K562 (cell line): ENCODE measurements at regions not wholly inside any gene's neighbourhood (a gene's known extent, or its start where the extent isn't known, plus 50 kb on each side); places are given as distances from the start of the nearest gene placed in this dataset.

ENCODE experiments used
- ATAC-seq: fragments of 200-7000 bp; cut with Tn5 transposase; 3 replicates; pipeline ENCODE4 v1.9.1; 2020; ENCODE audit warnings: moderate library complexity
- BruUV-seq: library from RNA; stranded (reverse); fragments of 400-500 nt; replicated peaks from 2 replicates; lab custom pipeline; 2021; lab: Mats Ljungman, UMichigan
- CTCF ChIA-PET: fragments of 300-600 bp; formaldehyde crosslinking; extraction: SDS; loops from one replicate; lab custom pipeline; 2021; ENCODE audit warnings: low intra/inter-chr PET ratio; lab: Yijun Ruan, JAX
- POLR2A ChIA-PET: fragments of 300-600, 350-650 bp; sonication (Branson Sonifier 250); formaldehyde crosslinking; extraction: SDS; loops from one replicate; lab custom pipeline; 2021; ENCODE audit warnings: antibody characterized with exemption, inconsistent platforms; lab: Yijun Ruan, JAX
- DNase-seq, 4 experiments: peaks; one replicate each; pipeline versions ENCODE4 v3.0.0 to v3.0.0-alpha.2; 2011 to 2018; ENCODE audit warnings: low spot score in 3 of 4, mixed read lengths in 3 of 4; ENCODE audit errors: extremely low read depth in 1 of 4
- FAIRE-seq: peaks from 2 replicates; lab custom pipeline; 2011; peaks lifted over from hg19 to GRCh38; lab: Jason Lieb, UNC
- H2AFZ ChIP-seq: 2 replicates; pipeline ENCODE4 v1.6.0; 2011; ENCODE audit warnings: low read depth, low read length, control low read depth, inconsistent platforms
- H3K27ac ChIP-seq: fragments of 200-600 bp; 3 replicates; pipeline ENCODE4 v1.8.0; 2011; ENCODE audit warnings: low read depth, mild to moderate bottlenecking, control low read depth, inconsistent platforms, low read length, moderate library complexity, mixed read lengths; ENCODE audit errors: extremely low read depth
- H3K27me3 ChIP-seq, 2 experiments: fragments of 300-600 bp in 1 of 2; 2 replicates in 1 of 2; 3 replicates in 1 of 2; pipeline versions ENCODE4 v1.6.0 to v1.8.0; 2011; ENCODE audit warnings: inconsistent platforms in 2 of 2, low read length in 2 of 2, mild to moderate bottlenecking in 1 of 2, mixed read lengths in 1 of 2, moderate library complexity in 1 of 2; ENCODE audit not compliant: control insufficient read depth in 2 of 2, insufficient read depth in 2 of 2
- H3K36me3 ChIP-seq: fragments of 300-600 bp; 3 replicates; pipeline ENCODE4 v1.8.0; 2011; ENCODE audit warnings: mild to moderate bottlenecking, low read length, inconsistent platforms; ENCODE audit not compliant: control insufficient read depth, insufficient read depth
- H3K4me1 ChIP-seq, 2 experiments: fragments of 200-600 bp in 1 of 2; replicated peaks in 1 of 2; 2 replicates in 1 of 2; 3 replicates in 1 of 2; pipeline versions ENCODE4 v1.5.1 to v1.8.0; 2011; ENCODE audit warnings: inconsistent platforms in 2 of 2, low read length in 2 of 2, mild to moderate bottlenecking in 1 of 2, mixed read lengths in 1 of 2, moderate library complexity in 1 of 2; ENCODE audit not compliant: control insufficient read depth in 2 of 2, insufficient read depth in 2 of 2
- H3K4me2 ChIP-seq: 2 replicates; pipeline ENCODE4 v1.6.1; 2011; ENCODE audit warnings: low read length, control low read depth, inconsistent platforms, mixed read lengths; ENCODE audit not compliant: insufficient read depth
- H3K4me3 ChIP-seq: fragments of 200-600 bp; sonication (generic), shearing (Covaris generic); 2 replicates; pipeline ENCODE4 v1.5.1; 2016; ENCODE audit warnings: control low read depth, inconsistent platforms
- H3K79me2 ChIP-seq: fragments of 200-600 bp; 3 replicates; pipeline ENCODE4 v1.8.0; 2011; ENCODE audit warnings: low read length, inconsistent platforms; ENCODE audit not compliant: control insufficient read depth, insufficient read depth
- H3K9ac ChIP-seq, 2 experiments: 2 replicates each; pipeline versions ENCODE4 v1.6.0 to v1.6.1; 2011; ENCODE audit warnings: low read depth in 2 of 2, low read length in 2 of 2, control low read depth in 1 of 2, inconsistent platforms in 1 of 2, mild to moderate bottlenecking in 1 of 2, mixed read lengths in 1 of 2; ENCODE audit not compliant: insufficient read depth in 1 of 2
- H3K9me1 ChIP-seq: one replicate; pipeline ENCODE4 v1.6.0; 2011; ENCODE audit warnings: inconsistent platforms, mild to moderate bottlenecking, low read length, moderate library complexity; ENCODE audit not compliant: control insufficient read depth, insufficient read depth
- H3K9me3 ChIP-seq: replicated peaks from 2 replicates; pipeline ENCODE4 v1.5.1; 2011; ENCODE audit warnings: low read depth, low read length, inconsistent platforms; ENCODE audit not compliant: control insufficient read depth, insufficient read depth
- H4K20me1 ChIP-seq: replicated peaks from 2 replicates; pipeline ENCODE4 v1.6.1; 2011; ENCODE audit warnings: low read length, inconsistent platforms, mixed read lengths; ENCODE audit not compliant: control insufficient read depth, insufficient read depth
- FOXM1 ChIP-seq, 2 experiments: fragments of 450-650 bp in 1 of 2; sonication (generic) in 1 of 2; formaldehyde crosslinking in 1 of 2; IDR thresholded peaks; 2 replicates each; pipeline versions ENCODE4 v1.6.1 to v1.9.0; 2017 to 2022; ENCODE audit warnings: low read depth in 2 of 2, mild to moderate bottlenecking in 2 of 2, missing genetic modification reagents in 1 of 2, moderate library complexity in 1 of 2
- GABPB1 ChIP-seq: sonication (generic); formaldehyde crosslinking; IDR thresholded peaks from 2 replicates; pipeline ENCODE4 v1.8.0; 2022; ENCODE audit warnings: mild to moderate bottlenecking, missing genetic modification reagents
- HNRNPL ChIP-seq: fragments of 200-400 bp; formaldehyde crosslinking; IDR thresholded peaks from 2 replicates; pipeline ENCODE4 v1.6.1; 2017; ENCODE audit warnings: low read depth, mild to moderate bottlenecking, low read length
- RBBP5 ChIP-seq: fragments of 200-600 bp; sonication (generic); IDR thresholded peaks from 2 replicates; pipeline ENCODE4 v1.6.1; 2012; ENCODE audit warnings: borderline replicate concordance, mild to moderate bottlenecking, low read length, control low read depth, inconsistent platforms; ENCODE audit not compliant: insufficient read depth, poor library complexity, severe bottlenecking
- TAF7 ChIP-seq: fragments of 450-650 bp; IDR thresholded peaks from 2 replicates; pipeline ENCODE4 v1.6.1; 2016; ENCODE audit warnings: missing genetic modification characterization, missing compliant biosample characterization
- TOE1 ChIP-seq, 2 experiments: fragments of 450-650 bp in 1 of 2; sonication (generic) in 1 of 2; formaldehyde crosslinking in 1 of 2; IDR thresholded peaks; 2 replicates each; pipeline versions ENCODE4 v1.7.1 to v1.8.0; 2016 to 2022; ENCODE audit warnings: borderline replicate concordance in 2 of 2, mild to moderate bottlenecking in 2 of 2, antibody characterized with exemption in 1 of 2, inconsistent platforms in 1 of 2, low read depth in 1 of 2, missing genetic modification reagents in 1 of 2, moderate library complexity in 1 of 2
- WGBS: fragments of 100-300 bp; shearing (Covaris generic); methylation state at CpG from one replicate; pipeline ENCODE4 v1.1.6; 2016; ENCODE audit warnings: low coverage, mixed read lengths; ENCODE audit not compliant: insufficient coverage; ENCODE audit errors: missing lambda C conversion rate; 5-methylcytosine and 5-hydroxymethylcytosine counted together
- in situ Hi-C: fragments of 300-500 bp; cut with MboI; formaldehyde crosslinking; loops from 4 replicates; pipeline ENCODE4 v1.15.0; 2018; ENCODE audit warnings: inconsistent platforms, mixed read lengths
- intact Hi-C: fragments of 100-400 bp; cut with micrococcal nuclease; formaldehyde crosslinking; loops from 2 replicates; pipeline ENCODE4 v1.14.2; 2022
- TF ChIP-seq, protein P1 (sequence below): sonication (generic); formaldehyde crosslinking; IDR thresholded peaks from 2 replicates; pipeline ENCODE4 v1.8.0; 2022; ENCODE audit warnings: mild to moderate bottlenecking, missing genetic modification reagents
- TF ChIP-seq, protein P2 (sequence below): fragments of 250-450 bp; sonication (Bioruptor Pico); IDR thresholded peaks from 2 replicates; pipeline ENCODE4 v1.5.0; 2021; ENCODE audit warnings: mild to moderate bottlenecking, borderline replicate concordance
- TF ChIP-seq, protein P3 (sequence below): fragments of 250-450 bp; sonication (Bioruptor Pico); IDR thresholded peaks from 2 replicates; pipeline ENCODE4 v1.5.1; 2021; ENCODE audit warnings: mild to moderate bottlenecking
- TF ChIP-seq, protein P4 (sequence below): sonication (generic); formaldehyde crosslinking; IDR thresholded peaks from 2 replicates; pipeline ENCODE4 v1.8.0; 2022; ENCODE audit warnings: mild to moderate bottlenecking, missing genetic modification reagents

DNA sequence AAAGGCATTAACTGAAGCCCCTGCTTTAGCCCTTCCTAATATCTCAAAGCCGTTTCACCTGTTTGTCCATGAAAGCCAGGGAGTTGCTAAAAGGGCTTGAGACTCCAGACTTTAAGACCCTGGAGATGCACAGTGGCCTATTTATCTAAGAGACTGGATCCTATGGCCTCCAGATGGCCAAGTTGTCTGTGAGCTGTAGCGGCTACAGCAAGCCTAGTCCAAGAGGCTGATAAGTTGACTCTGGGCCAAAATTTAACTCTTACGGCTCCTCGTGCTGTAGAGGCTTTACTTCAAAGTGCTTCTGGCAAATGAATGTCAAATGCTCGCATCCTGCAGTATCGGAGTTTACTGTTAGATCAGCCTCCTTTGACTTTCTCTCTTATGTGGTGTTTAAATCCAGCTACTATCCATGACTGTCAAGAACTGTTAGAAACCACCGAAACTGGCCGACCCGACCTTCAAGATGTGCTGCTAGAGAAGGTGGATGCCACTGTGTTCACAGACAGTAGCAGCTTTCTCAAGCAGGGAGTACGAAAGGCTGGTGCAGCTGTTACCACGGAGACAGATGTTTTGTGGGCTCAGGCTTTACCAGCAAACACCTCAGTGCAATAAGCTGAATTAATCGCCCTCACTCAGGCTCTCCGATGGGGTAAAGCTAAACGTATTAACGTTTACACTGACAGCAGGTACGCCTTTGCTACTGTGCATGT is 336.7 kb upstream of the CNTNAP5 start:
- ChIA-PET CTCF (no interaction called here), POLR2A (no interaction called here)
- no TSS peak for BruUV-seq
- ATAC-seq = no peak
- Histone ChIP-seq H3K4me1 (no peaks in the 10 kb centered on the region), H3K9ac (no peak overlapping the region), H3K4me3 (no peak overlapping the region), H3K4me2 (no peak overlapping the region), H2AFZ (no peak overlapping the region), H3K36me3 (no peaks in the 10 kb centered on the region), H3K9me1 (no peaks in the 10 kb centered on the region), H3K9me3 (no peaks in the 10 kb centered on the region), H3K79me2 (no peaks in the 10 kb centered on the region), H4K20me1 (no peaks in the 10 kb centered on the region), H3K27ac (no peak overlapping the region), H3K27me3 (no peaks in the 10 kb centered on the region)
- in situ Hi-C loops (no loop called here), intact Hi-C loops (no loop called here)
- WGBS = under 1% methylated on average over 15 of the region's 16 CpGs
- no peak for DNase-seq
- FAIRE-seq = no peak
- TF ChIP-seq FOXM1 (IDR thresholded peaks at IDR 0.05; ENCODE audit: low read depth) (no peak), FOXM1 (CRISPR knock-in tag; IDR thresholded peaks at IDR 0.05; ENCODE audit: low read depth) (no peak), GABPB1 (no peak), TAF7 (no peak), TOE1 (IDR thresholded peaks at IDR 0.05; ENCODE audit: borderline replicate concordance) (no peak), TOE1 (CRISPR knock-in tag; IDR thresholded peaks at IDR 0.05; ENCODE audit: borderline replicate concordance, low read depth) (no peak), HNRNPL (no peak), RBBP5 (no peak)
- TF ChIP-seq, protein P1, sequence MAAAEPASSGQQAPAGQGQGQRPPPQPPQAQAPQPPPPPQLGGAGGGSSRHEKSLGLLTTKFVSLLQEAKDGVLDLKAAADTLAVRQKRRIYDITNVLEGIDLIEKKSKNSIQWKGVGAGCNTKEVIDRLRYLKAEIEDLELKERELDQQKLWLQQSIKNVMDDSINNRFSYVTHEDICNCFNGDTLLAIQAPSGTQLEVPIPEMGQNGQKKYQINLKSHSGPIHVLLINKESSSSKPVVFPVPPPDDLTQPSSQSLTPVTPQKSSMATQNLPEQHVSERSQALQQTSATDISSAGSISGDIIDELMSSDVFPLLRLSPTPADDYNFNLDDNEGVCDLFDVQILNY = no peak
- TF ChIP-seq, protein P2, sequence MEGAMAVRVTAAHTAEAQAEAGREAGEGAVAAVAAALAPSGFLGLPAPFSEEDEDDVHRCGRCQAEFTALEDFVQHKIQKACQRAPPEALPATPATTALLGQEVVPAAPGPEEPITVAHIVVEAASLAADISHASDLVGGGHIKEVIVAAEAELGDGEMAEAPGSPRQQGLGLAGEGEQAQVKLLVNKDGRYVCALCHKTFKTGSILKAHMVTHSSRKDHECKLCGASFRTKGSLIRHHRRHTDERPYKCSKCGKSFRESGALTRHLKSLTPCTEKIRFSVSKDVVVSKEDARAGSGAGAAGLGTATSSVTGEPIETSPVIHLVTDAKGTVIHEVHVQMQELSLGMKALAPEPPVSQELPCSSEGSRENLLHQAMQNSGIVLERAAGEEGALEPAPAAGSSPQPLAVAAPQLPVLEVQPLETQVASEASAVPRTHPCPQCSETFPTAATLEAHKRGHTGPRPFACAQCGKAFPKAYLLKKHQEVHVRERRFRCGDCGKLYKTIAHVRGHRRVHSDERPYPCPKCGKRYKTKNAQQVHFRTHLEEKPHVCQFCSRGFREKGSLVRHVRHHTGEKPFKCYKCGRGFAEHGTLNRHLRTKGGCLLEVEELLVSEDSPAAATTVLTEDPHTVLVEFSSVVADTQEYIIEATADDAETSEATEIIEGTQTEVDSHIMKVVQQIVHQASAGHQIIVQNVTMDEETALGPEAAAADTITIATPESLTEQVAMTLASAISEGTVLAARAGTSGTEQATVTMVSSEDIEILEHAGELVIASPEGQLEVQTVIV (CRISPR knock-in tag) = no peak
- TF ChIP-seq, protein P3, sequence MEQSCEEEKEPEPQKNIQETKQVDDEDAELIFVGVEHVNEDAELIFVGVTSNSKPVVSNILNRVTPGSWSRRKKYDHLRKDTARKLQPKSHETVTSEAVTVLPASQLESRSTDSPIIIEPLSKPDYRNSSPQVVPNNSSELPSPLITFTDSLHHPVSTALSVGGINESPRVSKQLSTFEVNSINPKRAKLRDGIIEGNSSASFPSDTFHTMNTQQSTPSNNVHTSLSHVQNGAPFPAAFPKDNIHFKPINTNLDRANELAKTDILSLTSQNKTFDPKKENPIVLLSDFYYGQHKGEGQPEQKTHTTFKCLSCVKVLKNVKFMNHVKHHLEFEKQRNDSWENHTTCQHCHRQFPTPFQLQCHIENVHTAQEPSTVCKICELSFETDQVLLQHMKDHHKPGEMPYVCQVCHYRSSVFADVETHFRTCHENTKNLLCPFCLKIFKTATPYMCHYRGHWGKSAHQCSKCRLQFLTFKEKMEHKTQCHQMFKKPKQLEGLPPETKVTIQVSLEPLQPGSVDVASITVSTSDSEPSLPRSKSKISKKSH = no peak
- TF ChIP-seq, protein P4, sequence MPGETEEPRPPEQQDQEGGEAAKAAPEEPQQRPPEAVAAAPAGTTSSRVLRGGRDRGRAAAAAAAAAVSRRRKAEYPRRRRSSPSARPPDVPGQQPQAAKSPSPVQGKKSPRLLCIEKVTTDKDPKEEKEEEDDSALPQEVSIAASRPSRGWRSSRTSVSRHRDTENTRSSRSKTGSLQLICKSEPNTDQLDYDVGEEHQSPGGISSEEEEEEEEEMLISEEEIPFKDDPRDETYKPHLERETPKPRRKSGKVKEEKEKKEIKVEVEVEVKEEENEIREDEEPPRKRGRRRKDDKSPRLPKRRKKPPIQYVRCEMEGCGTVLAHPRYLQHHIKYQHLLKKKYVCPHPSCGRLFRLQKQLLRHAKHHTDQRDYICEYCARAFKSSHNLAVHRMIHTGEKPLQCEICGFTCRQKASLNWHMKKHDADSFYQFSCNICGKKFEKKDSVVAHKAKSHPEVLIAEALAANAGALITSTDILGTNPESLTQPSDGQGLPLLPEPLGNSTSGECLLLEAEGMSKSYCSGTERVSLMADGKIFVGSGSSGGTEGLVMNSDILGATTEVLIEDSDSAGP (CRISPR knock-in tag) = no peak
